ENCODE measurements at regions not wholly inside any gene's neighbourhood (a gene's known extent, or its start where the extent isn't known, plus 50 kb on each side); places are given as distances from the start of the nearest gene placed in this dataset.

DNA sequence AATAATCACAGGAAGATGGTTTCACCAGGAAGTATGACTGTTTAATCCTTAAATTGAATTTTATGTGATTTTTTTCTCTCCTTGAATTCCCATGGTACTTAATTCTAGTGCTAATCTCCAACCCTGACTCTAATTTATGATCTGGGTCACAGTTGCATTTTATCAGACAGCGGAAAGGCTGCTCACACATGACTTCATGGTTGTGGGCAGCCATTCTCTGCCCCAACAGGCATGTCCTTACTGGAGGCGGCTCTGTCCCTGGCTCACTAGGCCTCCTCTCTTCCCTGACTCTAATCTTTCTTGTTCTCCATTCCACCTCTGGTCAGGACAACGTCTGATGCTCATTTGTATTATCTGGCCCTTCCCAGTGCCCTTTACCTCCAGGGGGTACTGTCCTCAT lies 184.4 kb downstream of the CHST1 start:
- Histone ChIP-seq H3F3A (ENCODE audit: insufficient read depth, low read length) (no peaks in the 10 kb centered on the region), H3K27me3 (replicated peaks; ENCODE audit: insufficient read depth, low read length) (no peaks in the 10 kb centered on the region)

GRCh38 chr11:45477588-45477987 lies 187.8 kb downstream of the CHST1 start:
- Histone ChIP-seq H3K9ac (ENCODE audit: low read length) (no peak overlapping the region), H3K79me2 (ENCODE audit: low read length) (no peaks in the 10 kb centered on the region), H3K4me1 (ENCODE audit: low read length) (no peaks in the 10 kb centered on the region), H2AFZ (ENCODE audit: low read length) (no peak overlapping the region), H3K36me3 (replicated peaks; ENCODE audit: insufficient read depth, low read length) (no peaks in the 10 kb centered on the region), H3K27me3 (replicated peaks; ENCODE audit: insufficient read depth, low read length) (no peaks in the 10 kb centered on the region), H3K9me2 (replicated peaks; ENCODE audit: insufficient read depth, low read length) (no peaks in the 10 kb centered on the region), H3K4me3 (ENCODE audit: low read length) (no peak overlapping the region), H3K4me2 (ENCODE audit: low read depth, low read length) (no peak overlapping the region), H4K20me1 (ENCODE audit: insufficient read depth, low read length) (no peaks in the 10 kb centered on the region), H3K27ac (ENCODE audit: low read length) (no peak overlapping the region), H3K9me3 (replicated peaks; ENCODE audit: insufficient read depth, low read length) (no peaks in the 10 kb centered on the region), H3F3A (ENCODE audit: insufficient read depth, low read length) (no peaks in the 10 kb centered on the region)
- no peak for DNase-seq
- no peak for TF ChIP-seq EZH2phosphoT487 (IDR thresholded peaks at IDR 0.05; ENCODE audit: low read length)

More for the DNA sequence above, 184.4 kb downstream of the CHST1 start:
- no peak overlapping the region for H3K9ac ChIP-seq (ENCODE audit: low read length)
- H3K79me2 ChIP-seq (ENCODE audit: low read length) = no peaks in the 10 kb centered on the region
- no peak overlapping the region for H3K4me2 ChIP-seq (ENCODE audit: low read depth, low read length)
- no peak overlapping the region for H3K4me3 ChIP-seq (ENCODE audit: low read length)
- DNase-seq = no peak
- H3K9me2 ChIP-seq (replicated peaks; ENCODE audit: insufficient read depth, low read length) = no peaks in the 10 kb centered on the region
- no peak overlapping the region for H3K27ac ChIP-seq (ENCODE audit: low read length)
- H3K9me3 ChIP-seq (replicated peaks; ENCODE audit: insufficient read depth, low read length) = no peaks in the 10 kb centered on the region
- H4K20me1 ChIP-seq (ENCODE audit: insufficient read depth, low read length) = no peaks in the 10 kb centered on the region
- TF ChIP-seq EZH2phosphoT487 (IDR thresholded peaks at IDR 0.05; ENCODE audit: low read length) = no peak
- TF ChIP-seq, protein P1, sequence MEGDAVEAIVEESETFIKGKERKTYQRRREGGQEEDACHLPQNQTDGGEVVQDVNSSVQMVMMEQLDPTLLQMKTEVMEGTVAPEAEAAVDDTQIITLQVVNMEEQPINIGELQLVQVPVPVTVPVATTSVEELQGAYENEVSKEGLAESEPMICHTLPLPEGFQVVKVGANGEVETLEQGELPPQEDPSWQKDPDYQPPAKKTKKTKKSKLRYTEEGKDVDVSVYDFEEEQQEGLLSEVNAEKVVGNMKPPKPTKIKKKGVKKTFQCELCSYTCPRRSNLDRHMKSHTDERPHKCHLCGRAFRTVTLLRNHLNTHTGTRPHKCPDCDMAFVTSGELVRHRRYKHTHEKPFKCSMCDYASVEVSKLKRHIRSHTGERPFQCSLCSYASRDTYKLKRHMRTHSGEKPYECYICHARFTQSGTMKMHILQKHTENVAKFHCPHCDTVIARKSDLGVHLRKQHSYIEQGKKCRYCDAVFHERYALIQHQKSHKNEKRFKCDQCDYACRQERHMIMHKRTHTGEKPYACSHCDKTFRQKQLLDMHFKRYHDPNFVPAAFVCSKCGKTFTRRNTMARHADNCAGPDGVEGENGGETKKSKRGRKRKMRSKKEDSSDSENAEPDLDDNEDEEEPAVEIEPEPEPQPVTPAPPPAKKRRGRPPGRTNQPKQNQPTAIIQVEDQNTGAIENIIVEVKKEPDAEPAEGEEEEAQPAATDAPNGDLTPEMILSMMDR (IDR thresholded peaks at IDR 0.05; ENCODE audit: low read length) = no peak
- TF ChIP-seq EZH2 (optimal IDR thresholded peaks at IDR 0.05; ENCODE audit: low read depth, low read length) = no peak
- no peak overlapping the region for H2AFZ ChIP-seq (ENCODE audit: low read length)
- H3K4me1 ChIP-seq (ENCODE audit: low read length) = no peaks in the 10 kb centered on the region
- no peaks in the 10 kb centered on the region for H3K36me3 ChIP-seq (replicated peaks; ENCODE audit: insufficient read depth, low read length)

DNA sequence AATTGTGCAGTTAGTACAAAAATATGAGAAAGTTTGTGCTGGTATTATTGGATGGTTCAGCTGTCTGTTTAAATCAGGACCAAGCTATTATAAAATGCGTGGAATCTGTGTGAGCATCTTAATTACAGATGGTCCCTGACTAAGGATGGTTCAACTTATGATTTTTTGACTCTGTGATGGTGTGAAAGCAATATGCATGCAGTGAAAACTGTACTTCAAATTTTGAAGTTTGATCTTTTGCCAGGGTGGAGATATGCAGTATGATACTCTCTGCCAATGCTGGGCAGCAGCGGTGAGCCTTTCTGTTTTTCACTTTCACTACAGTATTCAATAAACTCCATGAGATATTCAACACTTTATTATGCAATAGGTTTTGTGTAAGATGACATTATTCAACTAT lies 189.3 kb downstream of the CHST1 start:
- TF ChIP-seq EZH2phosphoT487 (IDR thresholded peaks at IDR 0.05; ENCODE audit: low read length) (no peak), EZH2 (optimal IDR thresholded peaks at IDR 0.05; ENCODE audit: low read depth, low read length) (no peak)
- TF ChIP-seq, protein P1 (IDR thresholded peaks at IDR 0.05; ENCODE audit: low read length) = no peak
- Histone ChIP-seq H4K20me1 (ENCODE audit: insufficient read depth, low read length) (no peaks in the 10 kb centered on the region), H3K9me2 (replicated peaks; ENCODE audit: insufficient read depth, low read length) (no peaks in the 10 kb centered on the region), H3F3A (ENCODE audit: insufficient read depth, low read length) (no peaks in the 10 kb centered on the region), H3K4me3 (ENCODE audit: low read length) (no peak overlapping the region), H3K36me3 (replicated peaks; ENCODE audit: insufficient read depth, low read length) (no peaks in the 10 kb centered on the region), H2AFZ (ENCODE audit: low read length) (no peak overlapping the region), H3K9ac (ENCODE audit: low read length) (no peak overlapping the region), H3K27ac (ENCODE audit: low read length) (no peak overlapping the region), H3K27me3 (replicated peaks; ENCODE audit: insufficient read depth, low read length) (no peaks in the 10 kb centered on the region), H3K4me2 (ENCODE audit: low read depth, low read length) (no peak overlapping the region), H3K9me3 (replicated peaks; ENCODE audit: insufficient read depth, low read length) (no peaks in the 10 kb centered on the region), H3K79me2 (ENCODE audit: low read length) (no peaks in the 10 kb centered on the region), H3K4me1 (ENCODE audit: low read length) (no peaks in the 10 kb centered on the region)
- no peak for DNase-seq

- H3K4me2 ChIP-seq (ENCODE audit: low read depth, low read length) = no peak overlapping the region
- no peak overlapping the region for H2AFZ ChIP-seq (ENCODE audit: low read length)
- H3K27me3 ChIP-seq (replicated peaks; ENCODE audit: insufficient read depth, low read length) = no peaks in the 10 kb centered on the region
- no peak for DNase-seq
- H3K4me3 ChIP-seq (ENCODE audit: low read length) = no peak overlapping the region
- H3K9me2 ChIP-seq (replicated peaks; ENCODE audit: insufficient read depth, low read length) = no peaks in the 10 kb centered on the region
- H3K79me2 ChIP-seq (ENCODE audit: low read length) = no peaks in the 10 kb centered on the region
- no peaks in the 10 kb centered on the region for H3K4me1 ChIP-seq (ENCODE audit: low read length)
- TF ChIP-seq EZH2phosphoT487 (IDR thresholded peaks at IDR 0.05; ENCODE audit: low read length) = no peak
- TF ChIP-seq, protein P1 (IDR thresholded peaks at IDR 0.05; ENCODE audit: low read length) = no peak
- TF ChIP-seq EZH2 (optimal IDR thresholded peaks at IDR 0.05; ENCODE audit: low read depth, low read length) = no peak
- no peaks in the 10 kb centered on the region for H4K20me1 ChIP-seq (ENCODE audit: insufficient read depth, low read length)
- H3K9me3 ChIP-seq (replicated peaks; ENCODE audit: insufficient read depth, low read length) = no peaks in the 10 kb centered on the region
- no peak overlapping the region for H3K27ac ChIP-seq (ENCODE audit: low read length)
- H3K9ac ChIP-seq (ENCODE audit: low read length) = no peak overlapping the region
- no peaks in the 10 kb centered on the region for H3F3A ChIP-seq (ENCODE audit: insufficient read depth, low read length)
- no peaks in the 10 kb centered on the region for H3K36me3 ChIP-seq (replicated peaks; ENCODE audit: insufficient read depth, low read length)
Observed at GRCh38 chr11:45475173-45475572, 189.0 kb upstream of the SYT13 start.

All from MM.1S (cell line).